ENCODE measurements at regions not wholly inside any gene's neighbourhood (a gene's known extent, or its start where the extent isn't known, plus 50 kb on each side); places are given as distances from the start of the nearest gene placed in this dataset.

GRCh38 chr18:53749766-53750165 is 474.7 kb downstream of the MBD2 start:
- no peak for DNase-seq
- H3K36me3 Mint-ChIP-seq: no peaks in the 10 kb centered on the region
- no peaks in the 10 kb centered on the region for H3K9me3 ChIP-seq
- H3K4me3 ChIP-seq (ENCODE audit: control insufficient read depth in 1 of 2, extremely low read depth in 1 of 2, low read length in 1 of 2): no peak overlapping the region
- H3K27me3 ChIP-seq (replicated peaks in 1 of 2; ENCODE audit: control insufficient read depth in 2 of 2, extremely low read depth in 1 of 2, insufficient read depth in 2 of 2, low read length in 1 of 2): no peaks in the 10 kb centered on the region
- H3K4me1 ChIP-seq (ENCODE audit: control insufficient read depth in 1 of 2, extremely low read depth in 1 of 2, insufficient read depth in 2 of 2, low read length in 2 of 2): no peaks in the 10 kb centered on the region
- no peak for ATAC-seq (replicated peaks in 1 of 4)
- H3K27ac Mint-ChIP-seq: no peak overlapping the region
- H3K27me3 Mint-ChIP-seq: no peaks in the 10 kb centered on the region
- peaks cover 1 to 4% (median 2%) of the 10 kb centered on the region in 3 donors for H3K9me3 Mint-ChIP-seq
- no peaks in the 10 kb centered on the region for H3K4me1 Mint-ChIP-seq
- ChIA-PET CTCF (no interaction called here), POLR2A (no interaction called here)
- H3K4me3 Mint-ChIP-seq: no peak overlapping the region
- WGBS (ENCODE audit: insufficient coverage): no CpG with 5 or more reads among the region's 5 CpGs
- H3K36me3 ChIP-seq (ENCODE audit: control insufficient read depth in 2 of 2, extremely low read depth in 1 of 2, insufficient read depth in 1 of 2, low read length in 1 of 2): no peaks in the 10 kb centered on the region
- no peak overlapping the region for H3K27ac ChIP-seq (ENCODE audit: low read length)

- CTCF ChIA-PET: no interaction called here
- POLR2A ChIA-PET: no interaction called here
- H3K4me3 ChIP-seq (ENCODE audit: control insufficient read depth in 1 of 2, extremely low read depth in 1 of 2, low read length in 1 of 2): no peak overlapping the region
- Mint-ChIP-seq H3K36me3 (no peaks in the 10 kb centered on the region), H3K9me3 (peaks cover 1 to 3% (median 2%) of the 10 kb centered on the region in 3 donors), H3K27ac (no peak overlapping the region), H3K4me1 (no peaks in the 10 kb centered on the region), H3K4me3 (no peak overlapping the region), H3K27me3 (no peaks in the 10 kb centered on the region)
- DNase-seq (no peak), ATAC-seq (replicated peaks in 1 of 4) (no peak)
- no peaks in the 10 kb centered on the region for H3K27me3 ChIP-seq (replicated peaks in 1 of 2; ENCODE audit: control insufficient read depth in 2 of 2, extremely low read depth in 1 of 2, insufficient read depth in 2 of 2, low read length in 1 of 2)
- H3K36me3 ChIP-seq (ENCODE audit: control insufficient read depth in 2 of 2, extremely low read depth in 1 of 2, insufficient read depth in 1 of 2, low read length in 1 of 2): no peaks in the 10 kb centered on the region
- H3K4me1 ChIP-seq (ENCODE audit: control insufficient read depth in 1 of 2, extremely low read depth in 1 of 2, insufficient read depth in 2 of 2, low read length in 2 of 2): no peaks in the 10 kb centered on the region
- no peak overlapping the region for H3K27ac ChIP-seq (ENCODE audit: low read length)
- H3K9me3 ChIP-seq: no peaks in the 10 kb centered on the region
Observed at GRCh38 chr18:53747663-53748160, 476.8 kb downstream of the MBD2 start.

- CTCF ChIA-PET: no interaction called here
- Mint-ChIP-seq H3K4me3 (no peak overlapping the region), H3K9me3 (peaks cover 0 to 7% (median 2%) of the 10 kb centered on the region in 3 donors), H3K36me3 (no peaks in the 10 kb centered on the region), H3K27me3 (no peaks in the 10 kb centered on the region), H3K27ac (no peak overlapping the region), H3K4me1 (no peaks in the 10 kb centered on the region)
- POLR2A ChIA-PET: no interaction called here
- ATAC-seq (replicated peaks in 1 of 4) (no peak), DNase-seq (no peak)
- Histone ChIP-seq H3K4me1 (ENCODE audit: control insufficient read depth in 1 of 2, extremely low read depth in 1 of 2, insufficient read depth in 2 of 2, low read length in 2 of 2) (no peaks in the 10 kb centered on the region), H3K27me3 (replicated peaks in 1 of 2; ENCODE audit: control insufficient read depth in 2 of 2, extremely low read depth in 1 of 2, insufficient read depth in 2 of 2, low read length in 1 of 2) (no peaks in the 10 kb centered on the region), H3K4me3 (ENCODE audit: control insufficient read depth in 1 of 2, extremely low read depth in 1 of 2, low read length in 1 of 2) (no peak overlapping the region), H3K27ac (ENCODE audit: low read length) (no peak overlapping the region), H3K36me3 (ENCODE audit: control insufficient read depth in 2 of 2, extremely low read depth in 1 of 2, insufficient read depth in 1 of 2, low read length in 1 of 2) (no peaks in the 10 kb centered on the region), H3K9me3 (no peaks in the 10 kb centered on the region)
- WGBS (ENCODE audit: insufficient coverage): 100% methylated on average over 1 of the region's 2 CpGs
Observed at GRCh38 chr18:53747210-53747609, 477.3 kb downstream of the MBD2 start.

GRCh38 chr18:53745986-53746385 is 478.5 kb downstream of the MBD2 start:
- no peak overlapping the region for H3K27ac Mint-ChIP-seq
- Histone ChIP-seq H3K27ac (ENCODE audit: low read length) (no peak overlapping the region), H3K4me3 (ENCODE audit: control insufficient read depth in 1 of 2, extremely low read depth in 1 of 2, low read length in 1 of 2) (no peak overlapping the region), H3K9me3 (no peaks in the 10 kb centered on the region), H3K36me3 (ENCODE audit: control insufficient read depth in 2 of 2, extremely low read depth in 1 of 2, insufficient read depth in 1 of 2, low read length in 1 of 2) (no peaks in the 10 kb centered on the region), H3K27me3 (replicated peaks in 1 of 2; ENCODE audit: control insufficient read depth in 2 of 2, extremely low read depth in 1 of 2, insufficient read depth in 2 of 2, low read length in 1 of 2) (no peaks in the 10 kb centered on the region), H3K4me1 (ENCODE audit: control insufficient read depth in 1 of 2, extremely low read depth in 1 of 2, insufficient read depth in 2 of 2, low read length in 2 of 2) (no peaks in the 10 kb centered on the region)
- no peaks in the 10 kb centered on the region for H3K4me1 Mint-ChIP-seq
- ChIA-PET CTCF (no interaction called here), POLR2A (no interaction called here)
- ATAC-seq (replicated peaks in 1 of 4): no peak
- H3K36me3 Mint-ChIP-seq: no peaks in the 10 kb centered on the region
- H3K27me3 Mint-ChIP-seq: no peaks in the 10 kb centered on the region
- no peak for DNase-seq
- WGBS (ENCODE audit: insufficient coverage): no CpG with 5 or more reads among the region's 1 CpG
- peaks cover 0 to 7% (median 2%) of the 10 kb centered on the region in 3 donors for H3K9me3 Mint-ChIP-seq
- H3K4me3 Mint-ChIP-seq: no peak overlapping the region

GRCh38 chr18:53745224-53745967 is 479.1 kb downstream of the MBD2 start:
- ChIA-PET POLR2A (no interaction called here), CTCF (no interaction called here)
- Histone ChIP-seq H3K27ac (ENCODE audit: low read length) (no peak overlapping the region), H3K27me3 (replicated peaks in 1 of 2; ENCODE audit: control insufficient read depth in 2 of 2, extremely low read depth in 1 of 2, insufficient read depth in 2 of 2, low read length in 1 of 2) (no peaks in the 10 kb centered on the region), H3K36me3 (ENCODE audit: control insufficient read depth in 2 of 2, extremely low read depth in 1 of 2, insufficient read depth in 1 of 2, low read length in 1 of 2) (no peaks in the 10 kb centered on the region), H3K4me3 (ENCODE audit: control insufficient read depth in 1 of 2, extremely low read depth in 1 of 2, low read length in 1 of 2) (no peak overlapping the region), H3K4me1 (ENCODE audit: control insufficient read depth in 1 of 2, extremely low read depth in 1 of 2, insufficient read depth in 2 of 2, low read length in 2 of 2) (no peaks in the 10 kb centered on the region), H3K9me3 (no peaks in the 10 kb centered on the region)
- Mint-ChIP-seq H3K36me3 (no peaks in the 10 kb centered on the region), H3K4me3 (no peak overlapping the region), H3K4me1 (no peaks in the 10 kb centered on the region), H3K27me3 (no peaks in the 10 kb centered on the region), H3K9me3 (peaks cover 0 to 7% (median 2%) of the 10 kb centered on the region in 3 donors), H3K27ac (no peak overlapping the region)
- ATAC-seq (replicated peaks in 1 of 4): no peak
- no peak for DNase-seq
- 40% methylated on average over 1 of the region's 5 CpGs for WGBS (ENCODE audit: insufficient coverage)

- peaks cover 2 to 13% (median 12%) of the 10 kb centered on the region in 3 donors for H3K9me3 Mint-ChIP-seq
- H3K4me1 Mint-ChIP-seq: no peaks in the 10 kb centered on the region
- Histone ChIP-seq H3K4me1 (ENCODE audit: control insufficient read depth in 1 of 2, extremely low read depth in 1 of 2, insufficient read depth in 2 of 2, low read length in 2 of 2) (no peaks in the 10 kb centered on the region), H3K27ac (ENCODE audit: low read length) (no peak overlapping the region), H3K36me3 (ENCODE audit: control insufficient read depth in 2 of 2, extremely low read depth in 1 of 2, insufficient read depth in 1 of 2, low read length in 1 of 2) (no peaks in the 10 kb centered on the region), H3K4me3 (ENCODE audit: control insufficient read depth in 1 of 2, extremely low read depth in 1 of 2, low read length in 1 of 2) (no peak overlapping the region), H3K9me3 (no peaks in the 10 kb centered on the region), H3K27me3 (replicated peaks in 1 of 2; ENCODE audit: control insufficient read depth in 2 of 2, extremely low read depth in 1 of 2, insufficient read depth in 2 of 2, low read length in 1 of 2) (no peaks in the 10 kb centered on the region)
- H3K36me3 Mint-ChIP-seq: no peaks in the 10 kb centered on the region
- no peak overlapping the region for H3K27ac Mint-ChIP-seq
- DNase-seq: no peak
- ChIA-PET POLR2A (interaction anchor here in 1 of 2 donors (0.6 kb wide), 1 partner anchor 1094 kb away, joined by 3 read pairs; no protein-coding TSS in a partner anchor), CTCF (no interaction called here)
- no CpG with 5 or more reads among the region's 5 CpGs for WGBS (ENCODE audit: insufficient coverage)
- H3K27me3 Mint-ChIP-seq: no peaks in the 10 kb centered on the region
- no peak overlapping the region for H3K4me3 Mint-ChIP-seq
- no peak for ATAC-seq (replicated peaks in 1 of 4)
Observed at GRCh38 chr18:53739700-53740099, 484.8 kb downstream of the MBD2 start.

- no peak overlapping the region for H3K27ac ChIP-seq (ENCODE audit: low read length)
- CTCF ChIA-PET: no interaction called here
- no peak for ATAC-seq (replicated peaks in 1 of 4)
- no peaks in the 10 kb centered on the region for H3K27me3 ChIP-seq (replicated peaks in 1 of 2; ENCODE audit: control insufficient read depth in 2 of 2, extremely low read depth in 1 of 2, insufficient read depth in 2 of 2, low read length in 1 of 2)
- H3K9me3 ChIP-seq: no peaks in the 10 kb centered on the region
- Mint-ChIP-seq H3K27me3 (no peaks in the 10 kb centered on the region), H3K9me3 (peaks cover 7 to 19% (median 12%) of the 10 kb centered on the region in 3 donors), H3K4me3 (no peak overlapping the region), H3K27ac (no peak overlapping the region), H3K36me3 (no peaks in the 10 kb centered on the region), H3K4me1 (no peaks in the 10 kb centered on the region)
- no CpG with 5 or more reads among the region's 1 CpG for WGBS (ENCODE audit: insufficient coverage)
- H3K4me1 ChIP-seq (ENCODE audit: control insufficient read depth in 1 of 2, extremely low read depth in 1 of 2, insufficient read depth in 2 of 2, low read length in 2 of 2): no peaks in the 10 kb centered on the region
- no peaks in the 10 kb centered on the region for H3K36me3 ChIP-seq (ENCODE audit: control insufficient read depth in 2 of 2, extremely low read depth in 1 of 2, insufficient read depth in 1 of 2, low read length in 1 of 2)
- DNase-seq: no peak
- POLR2A ChIA-PET: no interaction called here
- no peak overlapping the region for H3K4me3 ChIP-seq (ENCODE audit: control insufficient read depth in 1 of 2, extremely low read depth in 1 of 2, low read length in 1 of 2)
Observed at GRCh38 chr18:53735526-53735925, 488.9 kb downstream of the MBD2 start.

Data from T-cell (primary cell).